ENCODE measurements at regions not wholly inside any gene's neighbourhood (a gene's known extent, or its start where the extent isn't known, plus 50 kb on each side); places are given as distances from the start of the nearest gene placed in this dataset.

DNA sequence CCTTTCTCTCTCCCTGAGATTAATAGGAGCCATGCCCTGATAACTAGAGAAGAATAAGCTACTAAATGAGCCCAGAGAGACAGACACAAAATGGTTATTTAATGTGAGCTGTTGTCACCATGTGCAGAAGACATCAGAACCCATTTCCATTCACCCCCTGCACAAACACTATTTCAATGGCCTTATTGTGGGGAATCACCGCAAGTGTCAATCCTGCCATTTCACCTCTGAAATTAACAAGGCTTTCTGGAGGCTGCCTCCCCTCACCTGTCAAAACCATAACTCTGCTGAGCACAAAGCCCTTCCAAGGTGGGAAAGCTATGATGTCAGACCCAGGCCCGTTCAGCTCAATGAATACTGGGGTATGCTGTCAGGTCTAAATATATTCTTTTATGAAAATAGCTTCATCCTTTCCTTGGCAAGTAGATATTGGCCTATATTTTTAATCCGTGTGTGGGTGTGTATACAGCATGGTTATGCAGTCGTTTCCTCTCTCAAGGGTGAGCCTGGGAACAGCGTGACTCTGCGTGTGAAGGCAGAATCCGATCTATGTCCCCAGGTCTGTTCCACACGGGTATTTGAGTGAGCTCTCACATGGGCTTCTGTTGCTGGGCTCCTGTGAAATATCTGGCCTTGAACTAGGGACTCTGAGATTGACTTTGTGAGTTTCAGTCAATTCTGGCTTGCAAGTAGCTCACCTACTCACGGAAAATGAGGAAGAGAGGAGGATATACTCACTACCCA, 266.3 kb downstream of the FBXW7 start:
- intact Hi-C loops (cut with DNase I) = no loop called here
- H3K4me3 ChIP-seq = no peak overlapping the region
- no peak for DNase-seq (ENCODE audit: extremely low spot score in 2 of 2)

DNA sequence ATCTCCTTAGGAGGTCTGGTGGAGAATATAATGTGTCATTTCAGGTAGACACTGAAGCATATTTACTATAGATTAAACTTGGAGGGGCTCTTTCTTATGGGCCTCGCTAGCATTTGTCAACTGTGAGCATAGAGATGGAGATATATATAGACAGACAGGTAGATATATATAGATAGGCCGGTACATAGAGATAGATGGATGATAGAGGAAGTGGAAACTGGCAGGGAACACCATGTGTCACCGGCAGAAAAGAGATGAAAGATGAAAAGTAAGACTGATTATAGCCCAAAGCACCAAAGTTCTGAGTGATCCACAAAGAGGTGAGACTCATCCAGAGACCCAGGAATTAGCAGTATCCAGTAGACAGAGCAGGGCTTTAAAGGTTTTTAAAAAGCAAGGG, 268.1 kb downstream of the FBXW7 start:
- TF ChIP-seq POLR2A (IDR thresholded peaks at IDR 0.05) = no peak
- TF ChIP-seq, protein P1, sequence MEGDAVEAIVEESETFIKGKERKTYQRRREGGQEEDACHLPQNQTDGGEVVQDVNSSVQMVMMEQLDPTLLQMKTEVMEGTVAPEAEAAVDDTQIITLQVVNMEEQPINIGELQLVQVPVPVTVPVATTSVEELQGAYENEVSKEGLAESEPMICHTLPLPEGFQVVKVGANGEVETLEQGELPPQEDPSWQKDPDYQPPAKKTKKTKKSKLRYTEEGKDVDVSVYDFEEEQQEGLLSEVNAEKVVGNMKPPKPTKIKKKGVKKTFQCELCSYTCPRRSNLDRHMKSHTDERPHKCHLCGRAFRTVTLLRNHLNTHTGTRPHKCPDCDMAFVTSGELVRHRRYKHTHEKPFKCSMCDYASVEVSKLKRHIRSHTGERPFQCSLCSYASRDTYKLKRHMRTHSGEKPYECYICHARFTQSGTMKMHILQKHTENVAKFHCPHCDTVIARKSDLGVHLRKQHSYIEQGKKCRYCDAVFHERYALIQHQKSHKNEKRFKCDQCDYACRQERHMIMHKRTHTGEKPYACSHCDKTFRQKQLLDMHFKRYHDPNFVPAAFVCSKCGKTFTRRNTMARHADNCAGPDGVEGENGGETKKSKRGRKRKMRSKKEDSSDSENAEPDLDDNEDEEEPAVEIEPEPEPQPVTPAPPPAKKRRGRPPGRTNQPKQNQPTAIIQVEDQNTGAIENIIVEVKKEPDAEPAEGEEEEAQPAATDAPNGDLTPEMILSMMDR (IDR thresholded peaks at IDR 0.05) = no peak
- no peak for TF ChIP-seq POLR2AphosphoS5 (IDR thresholded peaks at IDR 0.05; ENCODE audit: insufficient read depth in 1 of 2, low read depth in 1 of 2)
- DNase-seq (ENCODE audit: extremely low spot score in 2 of 2) = no peak
- no peaks in the 10 kb centered on the region for H3K27me3 ChIP-seq
- no peak overlapping the region for H3K4me3 ChIP-seq
- no peak overlapping the region for H3K27ac ChIP-seq
- H3K36me3 ChIP-seq = no peaks in the 10 kb centered on the region
- intact Hi-C loops (cut with DNase I) = no loop called here
- H3K9me3 ChIP-seq = no peaks in the 10 kb centered on the region
- H3K4me1 ChIP-seq = peaks cover 5% of the 10 kb centered on the region

More for the DNA sequence above, 266.3 kb downstream of the FBXW7 start:
- H3K27ac ChIP-seq = no peak overlapping the region
- TF ChIP-seq POLR2AphosphoS5 (IDR thresholded peaks at IDR 0.05; ENCODE audit: insufficient read depth in 1 of 2, low read depth in 1 of 2) (no peak), POLR2A (IDR thresholded peaks at IDR 0.05) (no peak)
- TF ChIP-seq, protein P1 (IDR thresholded peaks at IDR 0.05) = no peak
- no peaks in the 10 kb centered on the region for H3K9me3 ChIP-seq
- H3K27me3 ChIP-seq = no peaks in the 10 kb centered on the region
- H3K36me3 ChIP-seq = no peaks in the 10 kb centered on the region
- peaks cover 3% of the 10 kb centered on the region for H3K4me1 ChIP-seq

GRCh38 chr4:152266831-152267480, 268.9 kb downstream of the FBXW7 start:
- Histone ChIP-seq H3K27me3 (no peaks in the 10 kb centered on the region), H3K9me3 (no peaks in the 10 kb centered on the region), H3K36me3 (no peaks in the 10 kb centered on the region), H3K27ac (no peak overlapping the region), H3K4me3 (no peak overlapping the region), H3K4me1 (peaks cover 5% of the 10 kb centered on the region)
- TF ChIP-seq POLR2AphosphoS5 (IDR thresholded peaks at IDR 0.05; ENCODE audit: insufficient read depth in 1 of 2, low read depth in 1 of 2) (no peak), POLR2A (IDR thresholded peaks at IDR 0.05) (no peak)
- TF ChIP-seq, protein P1 (IDR thresholded peaks at IDR 0.05) = no peak
- intact Hi-C loops (cut with DNase I) = no loop called here
- DNase-seq (ENCODE audit: extremely low spot score in 2 of 2) = no peak

DNA sequence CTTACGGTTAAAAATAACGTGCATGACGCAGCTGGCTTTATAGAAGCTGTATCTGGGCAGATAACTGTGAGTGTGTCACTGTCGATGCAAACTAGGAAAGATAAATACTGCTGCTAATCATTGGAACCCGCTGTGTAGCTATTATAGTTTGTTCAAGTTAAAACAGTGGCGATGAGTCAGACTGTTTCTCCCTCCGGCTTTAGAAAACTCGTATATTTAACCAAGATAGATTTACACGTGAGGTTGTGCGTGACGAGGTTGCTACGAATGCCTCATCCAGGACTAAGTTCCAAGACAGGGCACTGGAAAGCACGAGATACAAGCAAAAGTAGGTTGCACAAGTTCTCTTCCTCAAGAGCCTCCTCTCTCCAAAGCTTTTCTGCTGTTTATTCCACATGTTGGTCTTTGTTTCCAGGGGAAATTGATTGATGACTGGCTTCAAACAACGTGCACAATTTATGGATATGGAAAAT, 270.7 kb downstream of the FBXW7 start:
- intact Hi-C loops (cut with DNase I) = no loop called here
- no peaks in the 10 kb centered on the region for H3K9me3 ChIP-seq
- no peak overlapping the region for H3K4me3 ChIP-seq
- no peaks in the 10 kb centered on the region for H3K27me3 ChIP-seq
- no peaks in the 10 kb centered on the region for H3K36me3 ChIP-seq
- H3K4me1 ChIP-seq = peaks cover 5% of the 10 kb centered on the region
- no peak overlapping the region for H3K27ac ChIP-seq
- TF ChIP-seq POLR2AphosphoS5 (IDR thresholded peaks at IDR 0.05; ENCODE audit: insufficient read depth in 1 of 2, low read depth in 1 of 2) (peak in 1 of 2 donors; percentile 68), POLR2A (IDR thresholded peaks at IDR 0.05) (no peak)
- DNase-seq (ENCODE audit: extremely low spot score in 2 of 2) = no peak

- H3K4me1 ChIP-seq = peaks cover 5% of the 10 kb centered on the region
- no peak overlapping the region for H3K27ac ChIP-seq
- H3K36me3 ChIP-seq = no peaks in the 10 kb centered on the region
- no peaks in the 10 kb centered on the region for H3K27me3 ChIP-seq
- TF ChIP-seq POLR2AphosphoS5 (IDR thresholded peaks at IDR 0.05; ENCODE audit: insufficient read depth in 1 of 2, low read depth in 1 of 2) = no peak
- TF ChIP-seq POLR2A (IDR thresholded peaks at IDR 0.05) = no peak
- TF ChIP-seq, protein P1 (IDR thresholded peaks at IDR 0.05) = no peak
- intact Hi-C loops (cut with DNase I) = no loop called here
- H3K4me3 ChIP-seq = no peak overlapping the region
- H3K9me3 ChIP-seq = no peaks in the 10 kb centered on the region
- no peak for DNase-seq (ENCODE audit: extremely low spot score in 2 of 2)
These were observed 271.8 kb downstream of the FBXW7 start for GRCh38 chr4:152264106-152264505.

Data from vagina (tissue), 2 donors.